ENCODE measurements at regions not wholly inside any gene's neighbourhood (a gene's known extent, or its start where the extent isn't known, plus 50 kb on each side); places are given as distances from the start of the nearest gene placed in this dataset.
A peak's percentile ranks its signal among the peaks of the same experiment; 100 is the strongest.
"Not testable (repeated sequence)": the region's sequence is repeated elsewhere in the genome, so short reads cannot be mapped to it uniquely, and the experiment has no call there.

GRCh38 chr3:607480-607879 is 410.9 kb downstream of the CHL1 start:
- intact Hi-C loops (cut with DNase I; ENCODE audit: low total_unique reads); H3K9me3 ChIP-seq; H3K27ac ChIP-seq; H3K36me3 ChIP-seq; H3K27me3 ChIP-seq; H3K4me3 ChIP-seq; in situ Hi-C loops (cut with MboI; ENCODE audit: low pct_ligation_motif_present in 1 of 4, low pct_unique_long_range_greater_than_20kb in 1 of 4, low sequenced_read_pairs in 3 of 4); H3K4me1 ChIP-seq; DNase-seq: not testable (repeated sequence)
- 65 to 68% methylated on average over 4 of the region's 4 CpGs for WGBS, 2 donors (ENCODE audit: low coverage in 1 of 2)

GRCh38 chr3:621714-622113 is 425.2 kb downstream of the CHL1 start:
- Histone ChIP-seq H3K27ac (no peak overlapping the region), H3K36me3 (no peaks in the 10 kb centered on the region), H3K27me3 (no peaks in the 10 kb centered on the region), H3K9me3 (no peaks in the 10 kb centered on the region), H3K4me3 (no peak overlapping the region), H3K4me1 (no peaks in the 10 kb centered on the region)
- no peak for DNase-seq
- no peak for TF ChIP-seq POLR2A (IDR thresholded peaks at IDR 0.05)
- no peak for TF ChIP-seq EP300 (IDR thresholded peaks at IDR 0.05; ENCODE audit: low read depth)
- no peak for TF ChIP-seq POLR2AphosphoS5 (IDR thresholded peaks at IDR 0.05)
- TF ChIP-seq, protein P1, sequence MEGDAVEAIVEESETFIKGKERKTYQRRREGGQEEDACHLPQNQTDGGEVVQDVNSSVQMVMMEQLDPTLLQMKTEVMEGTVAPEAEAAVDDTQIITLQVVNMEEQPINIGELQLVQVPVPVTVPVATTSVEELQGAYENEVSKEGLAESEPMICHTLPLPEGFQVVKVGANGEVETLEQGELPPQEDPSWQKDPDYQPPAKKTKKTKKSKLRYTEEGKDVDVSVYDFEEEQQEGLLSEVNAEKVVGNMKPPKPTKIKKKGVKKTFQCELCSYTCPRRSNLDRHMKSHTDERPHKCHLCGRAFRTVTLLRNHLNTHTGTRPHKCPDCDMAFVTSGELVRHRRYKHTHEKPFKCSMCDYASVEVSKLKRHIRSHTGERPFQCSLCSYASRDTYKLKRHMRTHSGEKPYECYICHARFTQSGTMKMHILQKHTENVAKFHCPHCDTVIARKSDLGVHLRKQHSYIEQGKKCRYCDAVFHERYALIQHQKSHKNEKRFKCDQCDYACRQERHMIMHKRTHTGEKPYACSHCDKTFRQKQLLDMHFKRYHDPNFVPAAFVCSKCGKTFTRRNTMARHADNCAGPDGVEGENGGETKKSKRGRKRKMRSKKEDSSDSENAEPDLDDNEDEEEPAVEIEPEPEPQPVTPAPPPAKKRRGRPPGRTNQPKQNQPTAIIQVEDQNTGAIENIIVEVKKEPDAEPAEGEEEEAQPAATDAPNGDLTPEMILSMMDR (IDR thresholded peaks at IDR 0.05), result no peak
- in situ Hi-C loops (cut with MboI; ENCODE audit: low pct_ligation_motif_present in 1 of 4, low pct_unique_long_range_greater_than_20kb in 1 of 4, low sequenced_read_pairs in 3 of 4), result no loop called here
- intact Hi-C loops (cut with DNase I; ENCODE audit: low total_unique reads), result no loop called here

GRCh38 chr3:622314-622713 is 425.8 kb downstream of the CHL1 start:
- Histone ChIP-seq H3K36me3 (no peaks in the 10 kb centered on the region), H3K4me3 (no peak overlapping the region), H3K27ac (no peak overlapping the region), H3K27me3 (no peaks in the 10 kb centered on the region), H3K9me3 (no peaks in the 10 kb centered on the region), H3K4me1 (no peaks in the 10 kb centered on the region)
- DNase-seq, result no peak
- intact Hi-C loops (cut with DNase I; ENCODE audit: low total_unique reads) (no loop called here), in situ Hi-C loops (cut with MboI; ENCODE audit: low pct_ligation_motif_present in 1 of 4, low pct_unique_long_range_greater_than_20kb in 1 of 4, low sequenced_read_pairs in 3 of 4) (no loop called here)
- TF ChIP-seq, protein P1 (IDR thresholded peaks at IDR 0.05), result no peak
- TF ChIP-seq POLR2AphosphoS5 (IDR thresholded peaks at IDR 0.05), result no peak
- TF ChIP-seq EP300 (IDR thresholded peaks at IDR 0.05; ENCODE audit: low read depth), result no peak
- TF ChIP-seq POLR2A (IDR thresholded peaks at IDR 0.05), result no peak
- 92 to 96% methylated on average over 3 to 7 of the region's 7 CpGs for WGBS, 2 donors (ENCODE audit: low coverage in 1 of 2)

- no peak overlapping the region for H3K4me3 ChIP-seq
- no peaks in the 10 kb centered on the region for H3K27me3 ChIP-seq
- TF ChIP-seq POLR2A (IDR thresholded peaks at IDR 0.05) (no peak), POLR2AphosphoS5 (IDR thresholded peaks at IDR 0.05) (no peak), EP300 (IDR thresholded peaks at IDR 0.05; ENCODE audit: low read depth) (no peak)
- TF ChIP-seq, protein P1 (IDR thresholded peaks at IDR 0.05), result no peak
- no peaks in the 10 kb centered on the region for H3K36me3 ChIP-seq
- in situ Hi-C loops (cut with MboI; ENCODE audit: low pct_ligation_motif_present in 1 of 4, low pct_unique_long_range_greater_than_20kb in 1 of 4, low sequenced_read_pairs in 3 of 4), result no loop called here
- WGBS, 2 donors (ENCODE audit: low coverage in 1 of 2), result 82 to 84% methylated on average over 4 of the region's 4 CpGs
- H3K4me1 ChIP-seq, result no peaks in the 10 kb centered on the region
- intact Hi-C loops (cut with DNase I; ENCODE audit: low total_unique reads), result no loop called here
- no peak for DNase-seq
- H3K27ac ChIP-seq, result no peak overlapping the region
- H3K9me3 ChIP-seq, result no peaks in the 10 kb centered on the region
Observed at GRCh38 chr3:623914-624545, 427.5 kb downstream of the CHL1 start.

DNA sequence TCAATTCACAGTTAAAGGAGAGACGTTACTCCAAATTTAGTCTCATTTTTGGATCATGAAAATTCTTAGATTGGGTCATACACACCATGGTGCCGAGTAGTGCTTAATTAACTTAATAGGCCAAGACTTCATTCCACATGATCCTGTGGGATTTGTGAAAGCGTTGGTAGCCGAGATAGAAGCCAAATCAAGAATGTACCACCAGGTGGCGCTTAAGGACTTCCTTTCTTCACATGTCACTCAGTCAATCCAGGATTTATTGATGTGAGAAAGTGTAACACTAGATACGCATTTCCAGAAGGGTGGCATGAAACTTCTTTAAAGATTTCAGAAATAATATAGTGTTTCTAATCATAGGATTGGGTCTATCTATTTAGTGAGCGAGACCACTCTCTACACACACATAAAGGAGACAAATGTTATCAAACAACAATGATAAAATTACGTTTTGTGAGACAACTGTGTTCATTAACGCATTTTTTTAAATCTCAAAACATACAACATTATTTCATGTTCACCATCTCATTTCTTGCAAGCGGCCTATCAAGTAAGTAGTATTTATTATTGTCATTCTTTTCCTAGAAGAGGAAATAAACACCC is 436.1 kb downstream of the CHL1 start:
- Histone ChIP-seq H3K4me1 (no peaks in the 10 kb centered on the region), H3K27ac (no peak overlapping the region), H3K36me3 (no peaks in the 10 kb centered on the region), H3K27me3 (no peaks in the 10 kb centered on the region), H3K9me3 (no peaks in the 10 kb centered on the region), H3K4me3 (no peak overlapping the region)
- intact Hi-C loops (cut with DNase I; ENCODE audit: low total_unique reads), result no loop called here
- TF ChIP-seq, protein P1 (IDR thresholded peaks at IDR 0.05), result peak; percentile 19 to 57 (median 43)
- TF ChIP-seq EP300 (IDR thresholded peaks at IDR 0.05; ENCODE audit: low read depth), result no peak
- WGBS, 2 donors (ENCODE audit: low coverage in 1 of 2), result 30 to 32% methylated on average over 9 to 10 of the region's 10 CpGs
- in situ Hi-C loops (cut with MboI; ENCODE audit: low pct_ligation_motif_present in 1 of 4, low pct_unique_long_range_greater_than_20kb in 1 of 4, low sequenced_read_pairs in 3 of 4), result no loop called here
- peak; percentile 29 for DNase-seq
